ENCODE measurements at regions not wholly inside any gene's neighbourhood (a gene's known extent, or its start where the extent isn't known, plus 50 kb on each side); places are given as distances from the start of the nearest gene placed in this dataset.
A peak's percentile ranks its signal among the peaks of the same experiment; 100 is the strongest.

DNA sequence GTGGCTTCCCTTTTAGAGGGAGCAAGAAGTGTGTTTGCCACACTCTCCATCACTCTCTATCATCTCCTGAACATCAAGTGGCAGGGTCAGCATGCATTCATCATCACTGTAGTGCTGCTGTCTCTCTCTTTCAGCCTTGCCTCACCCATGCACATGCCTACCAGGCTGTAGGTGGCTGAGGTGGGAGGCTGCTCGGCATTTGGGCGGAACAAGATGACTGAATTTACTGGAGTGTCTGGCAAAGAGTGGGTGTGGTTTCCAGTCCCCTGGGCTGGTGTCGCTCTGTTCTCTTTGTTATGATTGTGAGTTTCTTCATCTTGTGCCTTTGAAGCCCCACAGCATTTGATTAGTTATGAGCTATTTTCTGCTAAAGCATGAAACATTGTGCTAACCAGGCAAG lies 541.9 kb upstream of the EEF2KMT start:
- TF ChIP-seq POLR2AphosphoS5 (IDR thresholded peaks at IDR 0.05; ENCODE audit: low read depth, low read length): no peak
- no peak for TF ChIP-seq POLR2A (IDR thresholded peaks at IDR 0.05; ENCODE audit: low read depth, low read length)
- TF ChIP-seq TAF1 (IDR thresholded peaks at IDR 0.05; ENCODE audit: borderline replicate concordance, low read depth, low read length): no peak
- FAIRE-seq (no peak), DNase-seq (ENCODE audit: insufficient read length) (no peak)

DNA sequence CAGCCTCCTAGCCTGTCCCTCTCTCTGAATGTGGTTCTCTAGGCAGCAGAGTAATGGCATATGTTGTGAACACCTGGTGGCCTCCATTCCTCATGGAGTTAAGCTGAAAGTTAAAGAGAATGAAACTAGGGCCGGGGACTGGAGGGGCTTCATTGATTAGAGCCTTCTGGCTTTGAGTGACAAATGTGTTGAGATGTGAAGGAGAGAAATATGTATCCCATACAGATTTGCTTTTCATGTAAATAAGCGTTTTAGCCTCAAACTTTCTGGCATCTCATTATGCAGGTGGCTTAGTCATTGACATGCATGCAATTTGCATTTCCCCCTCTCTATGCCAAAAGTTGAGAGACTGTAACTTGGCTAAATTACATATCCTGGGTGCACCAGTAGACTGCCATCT lies 537.7 kb upstream of the EEF2KMT start:
- FAIRE-seq (no peak), DNase-seq (ENCODE audit: insufficient read length) (no peak)
- TF ChIP-seq POLR2AphosphoS5 (IDR thresholded peaks at IDR 0.05; ENCODE audit: low read depth, low read length) (no peak), TAF1 (IDR thresholded peaks at IDR 0.05; ENCODE audit: borderline replicate concordance, low read depth, low read length) (no peak), POLR2A (IDR thresholded peaks at IDR 0.05; ENCODE audit: low read depth, low read length) (no peak)

DNA sequence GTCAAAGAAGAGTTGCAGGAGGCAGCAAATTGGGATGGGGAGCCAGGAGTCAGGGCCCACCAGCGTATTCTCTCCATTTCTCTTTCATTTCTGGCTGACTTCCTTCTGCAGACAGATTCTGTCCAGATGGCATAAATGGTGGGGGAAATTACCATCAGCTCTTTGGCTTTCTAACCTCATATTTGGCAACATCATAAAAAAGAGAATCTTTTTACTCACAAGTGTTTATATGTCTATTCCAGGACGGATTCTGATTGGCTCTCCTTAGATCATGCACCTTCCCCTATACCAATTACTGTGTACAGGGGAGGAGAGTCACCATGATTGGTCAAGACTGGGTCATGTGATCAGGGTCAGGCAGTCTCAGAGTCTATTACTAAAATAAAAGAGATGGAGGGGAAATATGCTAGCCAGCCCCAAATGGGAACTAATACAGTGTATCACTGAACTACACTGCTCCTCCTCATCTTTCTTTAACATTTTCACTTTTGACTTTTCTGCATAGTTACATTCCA lies 537.1 kb upstream of the EEF2KMT start:
- DNase-seq (ENCODE audit: insufficient read length): no peak
- FAIRE-seq: no peak
- no peak for TF ChIP-seq POLR2AphosphoS5 (IDR thresholded peaks at IDR 0.05; ENCODE audit: low read depth, low read length)
- no peak for TF ChIP-seq POLR2A (IDR thresholded peaks at IDR 0.05; ENCODE audit: low read depth, low read length)
- TF ChIP-seq TAF1 (IDR thresholded peaks at IDR 0.05; ENCODE audit: borderline replicate concordance, low read depth, low read length): no peak

DNA sequence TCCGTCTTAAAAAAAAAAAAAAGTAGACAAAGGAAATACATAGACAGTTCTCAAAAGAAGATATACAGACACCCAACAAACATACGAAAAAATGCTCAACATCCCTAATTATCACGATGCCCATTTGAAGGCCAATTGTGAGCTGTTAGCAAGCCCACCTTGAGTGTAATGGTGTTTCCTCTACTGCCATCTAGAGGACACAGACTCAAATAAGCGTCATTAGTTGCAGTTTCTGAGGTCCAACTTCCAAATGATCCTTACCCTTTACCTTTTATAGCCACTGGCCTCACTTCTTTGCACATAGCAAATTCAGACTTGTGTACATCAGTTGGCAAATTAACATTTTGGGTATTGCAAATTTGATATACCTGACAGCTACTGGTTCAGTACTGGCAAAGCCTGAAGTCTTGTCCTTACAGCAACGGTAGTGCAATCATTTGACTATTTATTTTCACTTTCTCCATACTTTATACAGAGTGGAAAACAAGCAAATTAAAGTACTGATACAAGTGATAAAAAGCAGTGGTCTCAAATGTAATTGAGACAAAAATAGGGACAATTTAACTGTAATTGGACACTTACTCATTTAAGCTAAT lies 536.3 kb upstream of the EEF2KMT start:
- no peak for DNase-seq (ENCODE audit: insufficient read length)
- no peak for TF ChIP-seq POLR2A (IDR thresholded peaks at IDR 0.05; ENCODE audit: low read depth, low read length)
- no peak for TF ChIP-seq POLR2AphosphoS5 (IDR thresholded peaks at IDR 0.05; ENCODE audit: low read depth, low read length)
- TF ChIP-seq TAF1 (IDR thresholded peaks at IDR 0.05; ENCODE audit: borderline replicate concordance, low read depth, low read length): no peak
- FAIRE-seq: no peak

DNA sequence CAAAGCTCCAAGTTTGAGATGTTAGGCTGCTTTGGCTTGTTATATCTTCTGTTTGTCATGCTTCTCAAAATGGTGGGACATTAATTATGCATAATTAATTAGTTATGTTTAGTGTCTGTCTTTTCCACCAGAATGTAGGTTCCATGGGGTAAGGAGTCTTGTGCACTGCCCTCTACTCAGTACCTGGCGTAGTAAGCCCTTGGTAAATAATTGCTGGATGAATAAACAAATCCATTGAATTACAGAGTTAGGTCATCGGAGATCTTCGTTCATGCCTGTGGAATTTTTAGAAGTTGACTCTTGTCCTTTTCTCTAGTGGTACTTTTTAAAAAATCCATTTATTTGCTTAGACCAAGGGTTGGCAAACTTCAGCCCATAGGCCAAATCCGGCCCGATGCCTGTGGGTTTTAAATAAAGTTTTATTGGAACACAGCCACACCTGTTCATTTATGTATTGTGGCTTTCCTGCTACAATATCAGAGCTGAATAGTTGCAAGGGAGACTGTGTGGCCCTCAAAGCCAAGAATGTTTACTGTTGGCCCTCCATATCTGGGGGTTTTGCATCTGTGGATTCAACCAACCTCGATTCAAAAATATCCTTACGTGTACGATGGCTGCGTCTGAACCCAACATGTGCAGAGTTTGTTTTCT lies 524.8 kb upstream of the EEF2KMT start:
- no peak for TF ChIP-seq POLR2A (IDR thresholded peaks at IDR 0.05; ENCODE audit: low read depth, low read length)
- TF ChIP-seq POLR2AphosphoS5 (IDR thresholded peaks at IDR 0.05; ENCODE audit: low read depth, low read length): no peak
- no peak for TF ChIP-seq TAF1 (IDR thresholded peaks at IDR 0.05; ENCODE audit: borderline replicate concordance, low read depth, low read length)
- no peak for FAIRE-seq
- no peak for DNase-seq (ENCODE audit: insufficient read length)

DNA sequence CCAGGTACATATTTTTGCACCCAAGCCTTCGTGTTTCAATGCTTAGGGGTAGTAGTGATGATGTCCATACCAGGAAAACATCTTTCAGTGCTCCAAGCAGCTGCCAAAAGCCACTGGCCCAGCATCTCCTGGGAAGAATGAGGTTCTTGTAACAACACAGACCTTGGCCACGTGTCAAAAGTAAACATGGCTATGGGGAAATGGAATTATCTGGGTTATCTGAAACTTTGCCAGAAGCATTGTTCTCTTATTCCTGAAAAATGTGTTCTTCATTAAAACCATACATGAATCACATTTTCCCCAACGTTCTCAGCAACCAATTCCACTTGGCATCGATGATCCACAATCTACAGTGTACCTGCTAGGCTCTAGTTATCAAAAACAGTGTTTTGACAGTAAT lies 524.2 kb upstream of the EEF2KMT start:
- FAIRE-seq (no peak), DNase-seq (ENCODE audit: insufficient read length) (no peak)
- TF ChIP-seq POLR2AphosphoS5 (IDR thresholded peaks at IDR 0.05; ENCODE audit: low read depth, low read length) (no peak), TAF1 (IDR thresholded peaks at IDR 0.05; ENCODE audit: borderline replicate concordance, low read depth, low read length) (no peak), POLR2A (IDR thresholded peaks at IDR 0.05; ENCODE audit: low read depth, low read length) (no peak)

DNA sequence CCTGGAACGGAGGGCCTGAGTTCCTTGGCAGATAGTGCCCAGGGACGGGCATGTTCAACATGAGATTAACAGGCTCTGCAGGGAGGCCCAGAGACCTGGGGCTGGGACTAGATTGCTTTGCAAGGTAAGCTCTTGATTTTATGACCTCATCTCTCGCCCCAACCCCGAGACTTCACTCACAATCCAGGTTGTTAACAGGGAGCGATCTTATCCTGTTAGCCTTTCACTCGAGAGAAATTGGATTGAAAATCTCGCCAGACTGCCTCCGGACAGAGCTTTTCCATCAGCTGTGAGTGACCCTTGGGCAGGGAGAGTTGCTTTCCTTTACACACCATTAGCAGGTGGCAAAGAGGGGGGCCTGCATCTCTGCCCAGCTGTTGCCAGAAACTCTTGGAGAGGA lies 521.7 kb upstream of the EEF2KMT start:
- DNase-seq (ENCODE audit: insufficient read length): no peak
- TF ChIP-seq POLR2A (IDR thresholded peaks at IDR 0.05; ENCODE audit: low read depth, low read length): no peak
- TF ChIP-seq TAF1 (IDR thresholded peaks at IDR 0.05; ENCODE audit: borderline replicate concordance, low read depth, low read length): no peak
- TF ChIP-seq POLR2AphosphoS5 (IDR thresholded peaks at IDR 0.05; ENCODE audit: low read depth, low read length): no peak
- no peak for FAIRE-seq

DNA sequence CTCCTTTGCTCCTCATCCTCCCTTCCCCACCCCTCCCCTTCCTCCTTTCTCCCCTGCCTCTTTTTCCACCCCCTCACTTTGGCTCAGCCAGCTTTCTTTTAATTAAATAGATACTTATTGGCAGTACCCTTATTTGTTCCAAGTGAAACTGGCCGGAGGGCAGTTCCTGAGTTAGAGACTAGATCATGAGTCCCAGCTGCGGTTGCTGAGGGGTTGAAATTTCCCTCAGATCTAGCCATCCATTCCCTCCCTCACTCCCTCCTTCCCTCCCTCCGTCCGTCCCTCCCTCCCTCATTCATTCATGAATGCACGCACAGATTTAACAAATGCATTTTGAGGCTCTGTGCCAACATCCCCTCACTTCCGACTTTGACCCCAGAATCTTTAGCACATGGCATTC lies 519.2 kb upstream of the EEF2KMT start:
- TF ChIP-seq POLR2AphosphoS5 (IDR thresholded peaks at IDR 0.05; ENCODE audit: low read depth, low read length) (no peak), POLR2A (IDR thresholded peaks at IDR 0.05; ENCODE audit: low read depth, low read length) (no peak), TAF1 (IDR thresholded peaks at IDR 0.05; ENCODE audit: borderline replicate concordance, low read depth, low read length) (no peak)
- FAIRE-seq (no peak), DNase-seq (ENCODE audit: insufficient read length) (no peak)

DNA sequence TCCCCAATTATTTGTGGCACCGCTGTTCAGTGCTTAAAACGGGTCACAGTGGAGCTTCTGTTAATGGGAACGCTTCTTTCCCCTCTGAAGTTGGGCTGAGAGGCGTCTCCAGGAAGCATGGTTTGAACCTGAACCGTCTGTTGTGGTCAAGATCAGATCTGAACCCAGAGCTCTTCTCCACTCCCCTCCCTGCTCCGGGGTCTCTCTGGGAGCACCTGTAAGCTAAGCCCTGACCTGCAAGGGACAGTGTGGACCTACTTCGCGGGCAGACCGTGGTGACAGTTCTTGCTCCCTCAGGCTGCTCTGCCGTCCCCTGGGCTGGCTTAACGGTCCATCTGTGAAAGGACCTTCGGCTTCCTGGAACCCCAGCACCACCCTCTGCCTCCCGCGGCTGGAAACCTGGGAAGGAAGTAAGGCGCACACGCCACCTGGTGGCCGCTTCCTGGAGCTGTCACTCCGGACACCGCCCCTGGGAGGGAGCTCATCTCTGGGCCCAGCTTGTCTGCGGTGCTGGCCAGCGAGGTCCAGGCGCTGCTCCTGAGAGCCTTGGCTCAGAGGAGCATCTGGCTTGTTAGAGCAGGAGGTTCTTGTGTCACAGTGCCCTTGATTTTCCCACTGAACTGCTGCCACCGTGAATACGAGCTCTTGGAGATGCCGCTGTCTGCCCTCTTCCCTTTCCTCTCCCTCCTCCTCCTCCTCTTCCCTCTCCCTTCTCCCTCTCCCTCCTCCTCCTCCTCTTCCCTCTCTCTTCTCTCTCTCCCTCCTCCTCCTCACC lies 518.5 kb upstream of the EEF2KMT start:
- DNase-seq (ENCODE audit: insufficient read length) (peak; percentile 33), FAIRE-seq (peak; percentile 42)
- no peak for TF ChIP-seq POLR2A (IDR thresholded peaks at IDR 0.05; ENCODE audit: low read depth, low read length)
- no peak for TF ChIP-seq POLR2AphosphoS5 (IDR thresholded peaks at IDR 0.05; ENCODE audit: low read depth, low read length)
- no peak for TF ChIP-seq TAF1 (IDR thresholded peaks at IDR 0.05; ENCODE audit: borderline replicate concordance, low read depth, low read length)

DNA sequence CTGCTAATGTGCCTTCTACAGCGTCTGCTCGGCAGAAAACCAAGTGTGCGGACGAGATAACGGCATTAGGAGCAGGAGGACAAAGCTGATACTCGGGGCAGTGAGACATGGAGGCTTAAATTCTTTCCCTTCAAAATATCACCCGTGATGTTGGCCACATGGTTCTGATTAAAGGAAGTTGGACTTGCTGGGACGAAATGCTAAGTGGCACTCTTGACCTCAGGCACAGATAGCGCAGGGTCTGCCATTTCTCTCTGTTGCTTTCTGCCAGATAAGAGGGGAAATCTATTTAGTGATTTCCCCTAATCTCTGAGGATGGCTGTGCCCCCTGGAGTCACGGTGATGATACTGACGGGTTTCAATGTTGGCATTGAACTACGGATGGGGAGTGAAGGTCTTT lies 509.6 kb upstream of the EEF2KMT start:
- FAIRE-seq (no peak), DNase-seq (ENCODE audit: insufficient read length) (no peak)
- TF ChIP-seq POLR2AphosphoS5 (IDR thresholded peaks at IDR 0.05; ENCODE audit: low read depth, low read length): no peak
- TF ChIP-seq TAF1 (IDR thresholded peaks at IDR 0.05; ENCODE audit: borderline replicate concordance, low read depth, low read length): no peak
- no peak for TF ChIP-seq POLR2A (IDR thresholded peaks at IDR 0.05; ENCODE audit: low read depth, low read length)

DNA sequence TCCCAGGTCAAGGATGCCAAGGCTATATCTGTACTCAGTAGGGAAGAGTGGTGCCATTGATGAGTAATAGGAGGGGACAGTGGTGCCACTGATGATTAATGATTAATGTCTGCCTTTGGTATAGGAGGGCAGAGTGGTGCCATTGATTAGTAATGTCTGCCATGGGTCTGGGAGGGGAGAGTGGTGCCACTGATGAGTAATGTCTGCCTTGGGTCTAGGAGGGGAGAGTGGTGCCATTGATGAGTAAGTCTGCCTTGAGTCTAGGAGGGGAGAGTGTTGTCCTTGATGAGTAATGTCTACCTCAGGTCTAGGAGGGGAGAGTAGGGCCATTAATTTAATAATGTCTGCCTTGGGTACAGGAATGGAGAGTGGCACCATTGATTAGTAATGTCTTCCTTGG lies 507.8 kb upstream of the EEF2KMT start:
- DNase-seq (ENCODE audit: insufficient read length) (no peak), FAIRE-seq (no peak)
- TF ChIP-seq POLR2AphosphoS5 (IDR thresholded peaks at IDR 0.05; ENCODE audit: low read depth, low read length) (no peak), TAF1 (IDR thresholded peaks at IDR 0.05; ENCODE audit: borderline replicate concordance, low read depth, low read length) (no peak), POLR2A (IDR thresholded peaks at IDR 0.05; ENCODE audit: low read depth, low read length) (no peak)

Data from GM12892 (cell line).